Panc1 (cell line): ENCODE measurements at regions not wholly inside any gene's neighbourhood (a gene's known extent, or its start where the extent isn't known, plus 50 kb on each side); places are given as distances from the start of the nearest gene placed in this dataset.

Source experiments
- CTCF ChIP-seq: fragments of 450-650 bp; IDR thresholded peaks from 2 replicates; pipeline ENCODE4 v1.5.1; 2017; ENCODE audit warnings: mild to moderate bottlenecking
- POLR2AphosphoS5 ChIP-seq: IDR thresholded peaks from 2 replicates; pipeline ENCODE4 v1.6.1; 2012; ENCODE audit warnings: mild to moderate bottlenecking, low read depth, low read length, moderate library complexity
- REST ChIP-seq, 2 experiments: IDR thresholded peaks; 2 replicates each; pipeline ENCODE4 v1.6.1; 2011 to 2012; ENCODE audit warnings: low read depth in 2 of 2, control low read depth in 1 of 2, low read length in 1 of 2, mild to moderate bottlenecking in 1 of 2, moderate library complexity in 1 of 2; ENCODE audit not compliant: insufficient read depth in 1 of 2
- TCF7L2 ChIP-seq: IDR thresholded peaks from 2 replicates; pipeline ENCODE4 v1.6.1; 2011; ENCODE audit warnings: mild to moderate bottlenecking, low read depth, low read length, inconsistent platforms

GRCh38 chr7:114217026-114217806, 197.4 kb upstream of the FOXP2 start:
- no peak for TF ChIP-seq CTCF
- TF ChIP-seq REST (IDR thresholded peaks at IDR 0.05; ENCODE audit: insufficient read depth in 1 of 2, low read depth in 2 of 2, low read length in 1 of 2) = no peak
- TF ChIP-seq POLR2AphosphoS5 = no peak
- TF ChIP-seq TCF7L2 = no peak
